OCI-LY3 (cell line): ENCODE measurements at regions not wholly inside any gene's neighbourhood (a gene's known extent, or its start where the extent isn't known, plus 50 kb on each side); places are given as distances from the start of the nearest gene placed in this dataset.
"Not testable (repeated sequence)": the region's sequence is repeated elsewhere in the genome, so short reads cannot be mapped to it uniquely, and the experiment has no call there.

Source experiments
- H2AFZ ChIP-seq: fragments of 200-600, 300-600 bp; shearing (Covaris generic); 2 replicates; pipeline ENCODE4 v1.6.0; 2014; ENCODE audit warnings: antibody characterized with exemption, low read depth, low read length
- H3K27ac ChIP-seq: fragments of 200-600, 300-600 bp; sonication (generic); 2 replicates; pipeline ENCODE4 v1.5.1; 2014; ENCODE audit warnings: mild to moderate bottlenecking, low read length, moderate library complexity, mixed read lengths
- H3K27me3 ChIP-seq: fragments of 200-600, 300-600 bp; sonication (generic); 2 replicates; pipeline ENCODE4 v1.6.1; 2014; ENCODE audit warnings: low read depth, low read length, mixed read lengths
- H3K36me3 ChIP-seq: fragments of 200-600, 300-600 bp; sonication (generic); replicated peaks from 2 replicates; pipeline ENCODE3; 2014; ENCODE audit warnings: low read depth, low read length, mixed read lengths
- H3K4me1 ChIP-seq: fragments of 300-600, 200-600 bp; sonication (generic); 2 replicates; pipeline ENCODE4 v1.6.1; 2014; ENCODE audit warnings: low read length, mixed read lengths
- H3K4me2 ChIP-seq: fragments of 200-600, 300-600 bp; sonication (generic); 2 replicates; pipeline ENCODE4 v1.6.1; 2014; ENCODE audit warnings: low read length, mixed read lengths
- H3K4me3 ChIP-seq: fragments of 300-600, 200-600 bp; sonication (generic); 2 replicates; pipeline ENCODE4 v1.5.1; 2014; ENCODE audit warnings: antibody characterized with exemption, mild to moderate bottlenecking, low read length, moderate library complexity
- H3K79me2 ChIP-seq: fragments of 300-600, 200-600 bp; shearing (Covaris generic); 2 replicates; pipeline ENCODE4 v1.6.1; 2014; ENCODE audit warnings: mild to moderate bottlenecking, low read length, mixed read lengths
- H3K9ac ChIP-seq: fragments of 300-600, 200-600 bp; shearing (Covaris generic); 2 replicates; pipeline ENCODE4 v1.6.0; 2014; ENCODE audit warnings: mild to moderate bottlenecking, low read length, moderate library complexity
- H3K9me3 ChIP-seq: fragments of 200-600, 300-600 bp; shearing (Covaris generic); 2 replicates; pipeline ENCODE4 v1.6.1; 2014; ENCODE audit warnings: low read length, mixed read lengths; ENCODE audit not compliant: insufficient read depth
- H4K20me1 ChIP-seq: fragments of 200-600, 300-600 bp; sonication (generic); 2 replicates; pipeline ENCODE4 v1.6.1; 2016; ENCODE audit warnings: low read length, mixed read lengths; ENCODE audit not compliant: insufficient read depth
- CTCF ChIP-seq: fragments of 200-600, 300-600 bp; sonication (generic); IDR thresholded peaks from 2 replicates; pipeline ENCODE4 v1.5.1; 2014; ENCODE audit warnings: antibody characterized with exemption, low read length, low read depth
- EZH2phosphoT487 ChIP-seq: fragments of 200-600 bp; shearing (Covaris generic); IDR thresholded peaks from 2 replicates; pipeline ENCODE4 v1.6.1; 2018; ENCODE audit warnings: antibody characterized with exemption, mixed run types, low read depth

GRCh38 chr18:67455890-67456501 lies 60.5 kb downstream of the DSEL start:
- H3K9ac ChIP-seq: no peak overlapping the region
- H3K4me3 ChIP-seq: no peak overlapping the region
- peaks cover 10% of the 10 kb centered on the region for H3K4me1 ChIP-seq
- H3K79me2 ChIP-seq: no peaks in the 10 kb centered on the region
- 0 out of 2 replicates have a peak, but pooled peaks cover 10% of the 10 kb centered on the region for H3K9me3 ChIP-seq
- H3K4me2 ChIP-seq: no peak overlapping the region
- H3K36me3 ChIP-seq: peaks cover 6% of the 10 kb centered on the region
- TF ChIP-seq EZH2phosphoT487: no peak
- no peak for TF ChIP-seq CTCF
- H3K27me3 ChIP-seq: no peaks in the 10 kb centered on the region
- no peak overlapping the region for H2AFZ ChIP-seq
- H3K27ac ChIP-seq: no peak overlapping the region
- H4K20me1 ChIP-seq: no peaks in the 10 kb centered on the region

GRCh38 chr18:67453901-67454300 lies 62.6 kb downstream of the DSEL start:
- Histone ChIP-seq H3K36me3 (peaks cover 6% of the 10 kb centered on the region), H3K4me3 (no peak overlapping the region), H3K4me2 (no peak overlapping the region), H2AFZ (no peak overlapping the region), H3K4me1 (peaks cover 10% of the 10 kb centered on the region), H3K27ac (no peak overlapping the region), H4K20me1 (no peaks in the 10 kb centered on the region), H3K27me3 (no peaks in the 10 kb centered on the region), H3K9ac (no peak overlapping the region), H3K9me3 (0 out of 2 replicates have a peak, but pooled peaks cover 10% of the 10 kb centered on the region), H3K79me2 (no peaks in the 10 kb centered on the region)
- no peak for TF ChIP-seq CTCF
- no peak for TF ChIP-seq EZH2phosphoT487

- peaks cover 6% of the 10 kb centered on the region for H3K36me3 ChIP-seq
- H2AFZ ChIP-seq: peak overlapping the region; percentile 13; the same call in 1 of the 2 replicates
- H3K9me3 ChIP-seq: 0 out of 2 replicates have a peak, but pooled peaks cover 10% of the 10 kb centered on the region
- no peak overlapping the region for H3K4me3 ChIP-seq
- H3K79me2 ChIP-seq: no peaks in the 10 kb centered on the region
- H3K4me1 ChIP-seq: peaks cover 10% of the 10 kb centered on the region
- H4K20me1 ChIP-seq: no peaks in the 10 kb centered on the region
- 0 out of 2 replicates have a peak overlapping the region, but pooled peaks have one; percentile 1 for H3K4me2 ChIP-seq
- H3K27me3 ChIP-seq: no peaks in the 10 kb centered on the region
- TF ChIP-seq EZH2phosphoT487 (no peak), CTCF (no peak)
- no peak overlapping the region for H3K9ac ChIP-seq
- no peak overlapping the region; the same call in 1 of the 2 replicates for H3K27ac ChIP-seq
Observed at GRCh38 chr18:67451960-67452359, 64.6 kb downstream of the DSEL start.

- not testable (repeated sequence) for H3K4me3 ChIP-seq, H3K79me2 ChIP-seq, H2AFZ ChIP-seq, H3K27ac ChIP-seq, H3K9me3 ChIP-seq, H3K9ac ChIP-seq, H3K36me3 ChIP-seq, H3K4me2 ChIP-seq, H4K20me1 ChIP-seq, H3K27me3 ChIP-seq
- peaks cover 10% of the 10 kb centered on the region for H3K4me1 ChIP-seq
Observed at GRCh38 chr18:67451101-67451500, 65.4 kb downstream of the DSEL start.
